HCT116 (cell line): ENCODE measurements at regions not wholly inside any gene's neighbourhood (a gene's known extent, or its start where the extent isn't known, plus 50 kb on each side); places are given as distances from the start of the nearest gene placed in this dataset.

Source experiments
- ATAC-seq: fragments of 200-7000 bp; cut with Tn5 transposase; 2 replicates; pipeline ENCODE4 v1.9.1; 2020; ENCODE audit warnings: mild to moderate bottlenecking, moderate library complexity
- BruUV-seq: library from RNA; stranded (reverse); fragments of 400-500 nt; replicated peaks from 2 replicates; lab custom pipeline; 2021; lab: Mats Ljungman, UMichigan
- CTCF ChIA-PET: fragments of 300-600 bp; sonication (Branson Sonifier 250); formaldehyde crosslinking; loops from one replicate; lab custom pipeline; 2021; ENCODE audit warnings: antibody characterized with exemption; lab: Charles Lee
- POLR2A ChIA-PET: fragments of 300-600, 350-600 bp; sonication (Branson Sonifier 250); formaldehyde crosslinking; loops from one replicate; lab custom pipeline; 2021; ENCODE audit warnings: antibody characterized with exemption; lab: Charles Lee
- RAD21 ChIA-PET, 2 experiments: fragments of 300-600 bp; sonication (Branson Sonifier 250); formaldehyde crosslinking; loops; one replicate each; lab custom pipeline; 2023; ENCODE audit warnings: low total read pairs in 2 of 2; ENCODE audit not compliant: uncharacterized antibody in 2 of 2, unreplicated experiment in 2 of 2, low non-redundant PET in 1 of 2; lab: Charles Lee
- DNase-seq: peaks from one replicate; pipeline ENCODE4 v3.0.0-alpha.2; 2010; ENCODE audit warnings: low read depth, low spot score
- H2AFZ ChIP-seq: fragments of 200-600 bp; shearing (Covaris generic), sonication (generic); 2 replicates; pipeline ENCODE4 v1.6.1; 2017; ENCODE audit warnings: low read depth, mixed run types, mixed read lengths, antibody characterized with exemption, low read length; ENCODE audit not compliant: poor library complexity, severe bottlenecking
- H3K27ac ChIP-seq: 2 replicates; pipeline ENCODE4 v1.5.1; 2012; ENCODE audit warnings: low read depth, low read length
- H3K27me3 ChIP-seq: fragments of 200-600 bp; sonication (generic); 2 replicates; pipeline ENCODE4 v1.6.1; 2016; ENCODE audit warnings: mixed run types, low read length, mixed read lengths; ENCODE audit not compliant: insufficient read depth
- H3K36me3 ChIP-seq, 2 experiments: fragments of 200-500 bp in 1 of 2; fragments of 200-600 bp in 1 of 2; sonication (Bioruptor generic) in 1 of 2; sonication (generic) in 1 of 2; 2 replicates each; pipeline versions ENCODE4 v1.5.1 to v1.6.1; 2014 to 2016; ENCODE audit warnings: low read length in 2 of 2, inconsistent platforms in 1 of 2, mixed read lengths in 1 of 2, mixed run types in 1 of 2; ENCODE audit not compliant: insufficient read depth in 2 of 2, control insufficient read depth in 1 of 2
- H3K4me1 ChIP-seq, 2 experiments: fragments of 200-600 bp in 1 of 2; sonication (generic) in 1 of 2; 2 replicates each; pipeline versions ENCODE4 v1.5.1 to v1.6.1; 2012 to 2017; ENCODE audit warnings: low read length in 2 of 2, inconsistent platforms in 1 of 2, mild to moderate bottlenecking in 1 of 2, mixed read lengths in 1 of 2, mixed run types in 1 of 2, moderate library complexity in 1 of 2; ENCODE audit not compliant: insufficient read depth in 2 of 2, control insufficient read depth in 1 of 2
- H3K4me2 ChIP-seq: fragments of 200-600 bp; sonication (generic); 2 replicates; pipeline ENCODE4 v1.6.1; 2017; ENCODE audit warnings: mixed run types, low read length, mixed read lengths
- H3K4me3 ChIP-seq, 2 experiments: fragments of 200-600 bp in 1 of 2; sonication (generic) in 1 of 2; replicated peaks in 1 of 2; 2 replicates each; pipeline ENCODE4 v1.5.1; 2011 to 2016; ENCODE audit warnings: low read length in 2 of 2, control low read depth in 1 of 2, low read depth in 1 of 2, mild to moderate bottlenecking in 1 of 2, mixed read lengths in 1 of 2, mixed run types in 1 of 2
- H3K79me2 ChIP-seq: fragments of 200-600 bp; sonication (generic); 2 replicates; pipeline ENCODE4 v1.6.1; 2017; ENCODE audit warnings: mild to moderate bottlenecking, mixed run types, low read length, moderate library complexity, mixed read lengths; ENCODE audit not compliant: insufficient read depth
- H3K9ac ChIP-seq: fragments of 200-600 bp; sonication (generic); 2 replicates; pipeline ENCODE4 v1.6.1; 2016; ENCODE audit warnings: low read length, mixed read lengths
- H3K9me2 ChIP-seq: fragments of 200-600 bp; sonication (generic), shearing (Covaris generic); 2 replicates; pipeline ENCODE4 v1.6.1; 2017; ENCODE audit warnings: mixed run types, mild to moderate bottlenecking, moderate library complexity; ENCODE audit not compliant: insufficient read depth
- H3K9me3 ChIP-seq, 2 experiments: fragments of 200-500 bp in 1 of 2; fragments of 200-600 bp in 1 of 2; sonication (Bioruptor generic) in 1 of 2; sonication (generic) in 1 of 2; 2 replicates each; pipeline ENCODE4 v1.6.1; 2014 to 2017; ENCODE audit warnings: low read length in 2 of 2, mixed read lengths in 2 of 2, inconsistent platforms in 1 of 2, low read depth in 1 of 2, mild to moderate bottlenecking in 1 of 2, mixed run types in 1 of 2, moderate library complexity in 1 of 2; ENCODE audit not compliant: control insufficient read depth in 1 of 2, insufficient read depth in 1 of 2
- H4K20me1 ChIP-seq: fragments of 200-600 bp; sonication (generic), shearing (Covaris generic); 2 replicates; pipeline ENCODE4 v1.6.1; 2017; ENCODE audit warnings: mixed run types, mild to moderate bottlenecking, moderate library complexity; ENCODE audit not compliant: insufficient read depth
- ATF3 ChIP-seq: IDR thresholded peaks from 2 replicates; pipeline ENCODE4 v1.6.1; 2012
- CBX3 ChIP-seq: IDR thresholded peaks from 2 replicates; pipeline ENCODE4 v1.6.1; 2012; ENCODE audit warnings: low read depth
- EGR1 ChIP-seq: IDR thresholded peaks from 2 replicates; pipeline ENCODE4 v1.6.1; 2012; ENCODE audit warnings: low read depth
- RAD21 ChIP-seq: IDR thresholded peaks from 2 replicates; pipeline ENCODE4 v1.6.1; 2012; ENCODE audit warnings: low read depth, mild to moderate bottlenecking
- SIN3A ChIP-seq: IDR thresholded peaks from 2 replicates; pipeline ENCODE4 v1.6.1; 2012; ENCODE audit warnings: low read depth
- SP1 ChIP-seq: IDR thresholded peaks from 2 replicates; pipeline ENCODE4 v1.6.1; 2012; ENCODE audit warnings: low read depth
- SRF ChIP-seq: IDR thresholded peaks from 2 replicates; pipeline ENCODE4 v1.6.1; 2012; ENCODE audit warnings: low read depth
- intact Hi-C: fragments of 100-400 bp; cut with micrococcal nuclease; formaldehyde crosslinking; loops from 2 replicates; pipeline ENCODE4 v1.10.0; 2022

GRCh38 chr3:107956991-107957900 is 133.6 kb downstream of the CD47 start:
- ChIA-PET POLR2A (no interaction called here), RAD21 (no interaction called here), CTCF (no interaction called here)
- no peak overlapping the region for H3K4me3 ChIP-seq
- H3K27me3 ChIP-seq = no peaks in the 10 kb centered on the region
- no peaks in the 10 kb centered on the region for H4K20me1 ChIP-seq
- no peak overlapping the region for H2AFZ ChIP-seq
- H3K27ac ChIP-seq = no peak overlapping the region
- H3K9ac ChIP-seq = no peak overlapping the region
- DNase-seq (no peak), ATAC-seq (no peak)
- H3K4me2 ChIP-seq = no peak overlapping the region
- no peaks in the 10 kb centered on the region for H3K9me3 ChIP-seq
- H3K9me2 ChIP-seq = no peaks in the 10 kb centered on the region
- TF ChIP-seq SP1 = no peak
- no peak for TF ChIP-seq ATF3
- no peak for TF ChIP-seq EGR1
- no peak for TF ChIP-seq SRF
- no peak for TF ChIP-seq CBX3
- H3K79me2 ChIP-seq = no peaks in the 10 kb centered on the region
- intact Hi-C loops = no loop called here
- BruUV-seq = no TSS peak
- H3K4me1 ChIP-seq = no peaks in the 10 kb centered on the region
- no peaks in the 10 kb centered on the region for H3K36me3 ChIP-seq

GRCh38 chr3:107954845-107955244 is 136.0 kb downstream of the CD47 start:
- Histone ChIP-seq H2AFZ (no peak overlapping the region), H3K4me3 (no peak overlapping the region), H3K9ac (no peak overlapping the region), H3K36me3 (no peaks in the 10 kb centered on the region), H3K4me2 (no peak overlapping the region), H3K27me3 (no peaks in the 10 kb centered on the region), H3K4me1 (no peaks in the 10 kb centered on the region), H4K20me1 (no peaks in the 10 kb centered on the region)
- ChIA-PET POLR2A (no interaction called here), RAD21 (interaction anchor here in 1 of 2 experiments (0.6 kb wide), 1 partner anchor 159 kb away, joined by 4 read pairs; no protein-coding TSS in a partner anchor)
- no TSS peak for BruUV-seq
- no peak for DNase-seq
- intact Hi-C loops = no loop called here
- TF ChIP-seq SIN3A (no peak), RAD21 (no peak)
- TF ChIP-seq, all 23 proteins: peak for 0
- Histone ChIP-seq H3K79me2 (no peaks in the 10 kb centered on the region), H3K27ac (no peak overlapping the region), H3K9me2 (no peaks in the 10 kb centered on the region), H3K9me3 (no peaks in the 10 kb centered on the region)
- CTCF ChIA-PET = no interaction called here
- no peak for ATAC-seq
